ENCODE measurements at regions not wholly inside any gene's neighbourhood (a gene's known extent, or its start where the extent isn't known, plus 50 kb on each side); places are given as distances from the start of the nearest gene placed in this dataset.

DNA sequence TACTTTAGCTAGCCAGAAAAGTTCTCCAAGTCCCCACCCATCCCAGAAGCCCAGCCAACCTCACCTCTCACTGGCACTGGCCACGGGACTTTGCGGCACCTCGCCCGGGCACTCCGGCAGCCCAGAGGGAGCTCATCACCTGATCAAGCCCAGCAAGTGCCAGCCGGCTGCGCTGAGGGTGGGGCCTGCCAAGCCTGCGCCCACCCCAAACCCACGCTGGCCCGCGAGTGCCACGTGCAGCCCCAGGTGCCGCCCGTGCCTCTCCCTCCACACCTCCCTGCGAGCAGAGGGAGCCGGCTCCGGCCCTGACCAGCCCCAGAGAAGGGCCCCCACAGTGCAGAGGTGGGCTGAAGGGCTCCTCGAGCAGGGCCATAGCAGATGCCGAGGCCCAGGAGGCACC, 585.0 kb upstream of the HS6ST1 start:
- TF ChIP-seq TEAD4 (IDR thresholded peaks at IDR 0.05; ENCODE audit: borderline replicate concordance, insufficient read depth) (no peak), SMC3 (IDR thresholded peaks at IDR 0.05; ENCODE audit: low read depth, low read length) (no peak), POLR2AphosphoS5 (IDR thresholded peaks at IDR 0.05; ENCODE audit: low read depth, low read length) (no peak), RXRA (IDR thresholded peaks at IDR 0.05; ENCODE audit: borderline replicate concordance, low read depth) (no peak), RCOR1 (IDR thresholded peaks at IDR 0.05; ENCODE audit: low read length) (no peak), RFX5 (IDR thresholded peaks at IDR 0.05; ENCODE audit: low read length) (no peak), TAF1 (IDR thresholded peaks at IDR 0.05; ENCODE audit: borderline replicate concordance, low read depth, low read length) (no peak)
- TF ChIP-seq, protein P1, sequence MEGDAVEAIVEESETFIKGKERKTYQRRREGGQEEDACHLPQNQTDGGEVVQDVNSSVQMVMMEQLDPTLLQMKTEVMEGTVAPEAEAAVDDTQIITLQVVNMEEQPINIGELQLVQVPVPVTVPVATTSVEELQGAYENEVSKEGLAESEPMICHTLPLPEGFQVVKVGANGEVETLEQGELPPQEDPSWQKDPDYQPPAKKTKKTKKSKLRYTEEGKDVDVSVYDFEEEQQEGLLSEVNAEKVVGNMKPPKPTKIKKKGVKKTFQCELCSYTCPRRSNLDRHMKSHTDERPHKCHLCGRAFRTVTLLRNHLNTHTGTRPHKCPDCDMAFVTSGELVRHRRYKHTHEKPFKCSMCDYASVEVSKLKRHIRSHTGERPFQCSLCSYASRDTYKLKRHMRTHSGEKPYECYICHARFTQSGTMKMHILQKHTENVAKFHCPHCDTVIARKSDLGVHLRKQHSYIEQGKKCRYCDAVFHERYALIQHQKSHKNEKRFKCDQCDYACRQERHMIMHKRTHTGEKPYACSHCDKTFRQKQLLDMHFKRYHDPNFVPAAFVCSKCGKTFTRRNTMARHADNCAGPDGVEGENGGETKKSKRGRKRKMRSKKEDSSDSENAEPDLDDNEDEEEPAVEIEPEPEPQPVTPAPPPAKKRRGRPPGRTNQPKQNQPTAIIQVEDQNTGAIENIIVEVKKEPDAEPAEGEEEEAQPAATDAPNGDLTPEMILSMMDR (IDR thresholded peaks at IDR 0.05) = no peak

Data from SK-N-SH (cell line).